Sigmoid colon (tissue), 3 donors: ENCODE measurements at regions not wholly inside any gene's neighbourhood (a gene's known extent, or its start where the extent isn't known, plus 50 kb on each side); places are given as distances from the start of the nearest gene placed in this dataset.

Source experiments
- CTCF ChIP-seq, 4 experiments: fragments of 450-650 bp in 3 of 4; fragments of 200-600 bp in 1 of 4; IDR thresholded peaks; one replicate each; pipeline ENCODE4 v1.5.1; 2016 to 2019; ENCODE audit warnings: antibody characterized with exemption in 4 of 4, mild to moderate bottlenecking in 3 of 4, moderate library complexity in 2 of 4
- POLR2A ChIP-seq, 2 donors: fragments of 450-650 bp; IDR thresholded peaks; one replicate each; pipeline ENCODE4 v1.6.1; 2016; ENCODE audit warnings: antibody characterized with exemption in 2 of 2, mild to moderate bottlenecking in 2 of 2, moderate library complexity in 2 of 2

DNA sequence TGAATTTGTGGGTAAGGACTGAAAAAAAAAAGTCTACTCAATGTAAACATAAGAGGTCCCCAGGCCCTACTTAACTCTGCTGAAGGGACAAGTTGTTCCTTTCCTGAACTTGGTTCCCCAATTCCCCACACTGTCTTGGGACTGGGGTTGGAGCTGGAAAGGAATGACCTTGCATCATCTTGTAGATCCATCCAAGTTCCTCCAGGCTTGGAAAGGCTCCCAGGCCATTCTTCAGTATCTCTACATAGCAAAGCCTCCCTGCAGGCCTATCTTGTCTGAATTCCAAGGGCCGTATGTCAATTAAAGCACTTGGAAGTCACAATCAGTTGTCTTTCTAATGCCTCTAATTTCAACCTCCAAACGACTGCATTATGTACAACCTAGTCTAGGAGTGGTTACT, 361.2 kb downstream of the TMEM135 start:
- TF ChIP-seq CTCF (IDR thresholded peaks at IDR 0.05): no peak
- no peak for TF ChIP-seq POLR2A (IDR thresholded peaks at IDR 0.05)
